ENCODE measurements at regions not wholly inside any gene's neighbourhood (a gene's known extent, or its start where the extent isn't known, plus 50 kb on each side); places are given as distances from the start of the nearest gene placed in this dataset.

GRCh38 chr12:111074965-111075364 lies 154.6 kb upstream of the MYL2 start:
- DNase-seq: no peak

GRCh38 chr12:111074559-111074958 lies 154.2 kb upstream of the MYL2 start:
- DNase-seq: no peak

GRCh38 chr12:111073370-111073769 lies 153.0 kb upstream of the MYL2 start:
- DNase-seq: no peak

GRCh38 chr12:111072299-111072698 lies 151.9 kb upstream of the MYL2 start:
- no peak for DNase-seq

GRCh38 chr12:111069886-111070285 lies 149.5 kb upstream of the MYL2 start:
- no peak for DNase-seq

- no peak for DNase-seq
These were observed 147.9 kb upstream of the MYL2 start for GRCh38 chr12:111068290-111068689.

GRCh38 chr12:111067498-111067897 lies 147.1 kb upstream of the MYL2 start:
- DNase-seq: no peak

- no peak for DNase-seq
These were observed 146.5 kb upstream of the MYL2 start for GRCh38 chr12:111066744-111067437.

GRCh38 chr12:111064982-111065381 lies 144.6 kb upstream of the MYL2 start:
- DNase-seq: no peak

GRCh38 chr12:111064154-111064553 lies 143.8 kb upstream of the MYL2 start:
- no peak for DNase-seq

GRCh38 chr12:111063295-111064026 lies 143.1 kb upstream of the MYL2 start:
- DNase-seq: peak; percentile 50

- DNase-seq: no peak
These were observed 137.5 kb upstream of the MYL2 start for GRCh38 chr12:111057701-111058425.

- no peak for DNase-seq
These were observed 136.5 kb upstream of the MYL2 start for GRCh38 chr12:111056618-111057521.

GRCh38 chr12:111055181-111055880 lies 135.0 kb upstream of the MYL2 start:
- no peak for DNase-seq

GRCh38 chr12:111048991-111049390 lies 128.6 kb upstream of the MYL2 start:
- DNase-seq: no peak

GRCh38 chr12:111046896-111047295 lies 126.5 kb upstream of the MYL2 start:
- DNase-seq: no peak

GRCh38 chr12:111045941-111046340 lies 125.6 kb upstream of the MYL2 start:
- no peak for DNase-seq

GRCh38 chr12:111041091-111041490 lies 120.7 kb upstream of the MYL2 start:
- DNase-seq: no peak

GRCh38 chr12:111040690-111041089 lies 120.3 kb upstream of the MYL2 start:
- DNase-seq: no peak

GRCh38 chr12:111038941-111039340 lies 118.6 kb upstream of the MYL2 start:
- no peak for DNase-seq

GRCh38 chr12:111038077-111038476 lies 117.7 kb upstream of the MYL2 start:
- DNase-seq: no peak

GRCh38 chr12:111037047-111037446 lies 116.7 kb upstream of the MYL2 start:
- no peak for DNase-seq
